ENCODE measurements at regions not wholly inside any gene's neighbourhood (a gene's known extent, or its start where the extent isn't known, plus 50 kb on each side); places are given as distances from the start of the nearest gene placed in this dataset.

- TF ChIP-seq CTCF (IDR thresholded peaks at IDR 0.05; ENCODE audit: extremely low read depth in 1 of 2, insufficient read depth in 1 of 2, low read depth in 1 of 2, low read length in 2 of 2): no peak
- TF ChIP-seq POLR2A (IDR thresholded peaks at IDR 0.05; ENCODE audit: low read depth, low read length): no peak
- TF ChIP-seq MAX (IDR thresholded peaks at IDR 0.05; ENCODE audit: insufficient read depth, insufficient read length): no peak
- no peak for TF ChIP-seq EZH2 (IDR thresholded peaks at IDR 0.05; ENCODE audit: borderline replicate concordance, low read depth, low read length, severe bottlenecking)
- TF ChIP-seq POLR2AphosphoS5 (IDR thresholded peaks at IDR 0.05; ENCODE audit: insufficient read depth, low read depth, low read length): no peak
- TF ChIP-seq MYC (IDR thresholded peaks at IDR 0.05; ENCODE audit: low read depth, low read length): no peak
- TF ChIP-seq FOS (IDR thresholded peaks at IDR 0.05; ENCODE audit: borderline replicate concordance, insufficient read depth, low read length): no peak
- no peak for TF ChIP-seq JUN (IDR thresholded peaks at IDR 0.05; ENCODE audit: borderline replicate concordance, insufficient read depth, insufficient read length, low read depth)
Measured at GRCh38 chr5:5025774-5026408, 114.2 kb upstream of the ADAMTS16 start.
